Posterior vena cava (tissue), 2 donors: ENCODE measurements at regions not wholly inside any gene's neighbourhood (a gene's known extent, or its start where the extent isn't known, plus 50 kb on each side); places are given as distances from the start of the nearest gene placed in this dataset.
"Not testable (repeated sequence)": the region's sequence is repeated elsewhere in the genome, so short reads cannot be mapped to it uniquely, and the experiment has no call there.

Experiments used
- DNase-seq: peaks from one replicate; pipeline ENCODE4 v3.0.0-alpha.2; 2020; ENCODE audit warnings: low spot score
- intact Hi-C, 2 donors: fragments of 100-400 bp; cut with DNase I; formaldehyde crosslinking; loops; one replicate each; pipeline versions ENCODE4 v1.14.1 to v1.14.2; 2022 to 2023
- donor health status: DM: yes; HTN: yes; CAD: no.
- donor health status: DM: yes; HTN: yes; CAD: no.

DNA sequence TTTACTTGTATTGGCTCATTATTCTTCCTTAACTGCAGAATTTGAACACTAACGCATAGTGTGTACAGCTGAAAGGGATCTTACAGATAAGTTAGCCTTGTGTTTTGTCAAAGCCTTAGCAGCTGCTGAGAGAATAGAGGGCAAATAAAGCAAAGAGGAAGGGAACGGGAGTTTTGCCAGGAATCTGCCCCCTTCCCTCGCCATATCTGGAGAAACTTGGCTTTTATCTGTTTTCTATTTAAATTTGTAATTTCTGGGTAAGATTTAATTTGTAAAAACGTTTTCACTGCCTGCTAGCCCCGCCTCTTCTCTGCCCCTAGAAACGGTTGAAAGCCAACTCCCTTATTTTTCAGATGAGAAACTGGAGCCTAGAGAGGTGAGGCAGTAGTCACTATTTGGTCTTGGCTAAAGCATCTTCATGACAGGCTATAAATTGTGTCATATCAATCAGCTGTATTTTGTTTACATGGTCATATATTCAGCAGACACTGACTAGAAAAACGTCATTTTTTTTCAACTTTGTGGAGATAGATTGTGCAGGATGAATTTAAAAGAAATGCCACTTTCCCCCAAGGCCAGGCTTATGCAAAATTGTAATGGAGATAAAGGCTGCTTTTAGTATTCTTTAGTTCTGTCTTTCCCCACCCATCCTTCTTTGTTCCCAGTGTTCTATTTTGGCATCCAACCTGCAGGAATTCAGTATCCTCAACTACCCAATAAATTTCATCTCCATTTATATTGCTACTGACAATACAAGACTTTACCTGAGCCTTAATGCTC is 319.4 kb downstream of the SH2D1A start:
- intact Hi-C loops: no loop called here
- DNase-seq: no peak

DNA sequence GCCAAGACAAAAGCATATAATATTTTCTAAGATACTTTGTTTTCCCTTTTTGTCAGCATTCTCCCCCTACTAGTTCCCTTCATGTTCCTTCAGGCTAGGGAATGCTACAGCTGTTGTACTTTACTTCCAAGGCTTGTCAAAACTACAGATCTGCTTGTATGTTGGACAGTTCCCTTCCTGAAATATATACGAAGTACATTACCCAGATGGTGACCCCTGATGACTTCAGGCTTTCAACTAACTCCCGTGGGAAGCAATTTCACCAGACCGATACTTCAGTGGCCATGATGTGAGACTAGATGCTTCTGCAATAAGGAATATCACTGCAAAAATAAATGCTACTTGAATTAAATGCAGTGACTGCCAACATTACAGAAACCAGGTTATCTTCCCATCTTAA is 332.8 kb downstream of the SH2D1A start:
- intact Hi-C loops: no loop called here
- no peak for DNase-seq

DNA sequence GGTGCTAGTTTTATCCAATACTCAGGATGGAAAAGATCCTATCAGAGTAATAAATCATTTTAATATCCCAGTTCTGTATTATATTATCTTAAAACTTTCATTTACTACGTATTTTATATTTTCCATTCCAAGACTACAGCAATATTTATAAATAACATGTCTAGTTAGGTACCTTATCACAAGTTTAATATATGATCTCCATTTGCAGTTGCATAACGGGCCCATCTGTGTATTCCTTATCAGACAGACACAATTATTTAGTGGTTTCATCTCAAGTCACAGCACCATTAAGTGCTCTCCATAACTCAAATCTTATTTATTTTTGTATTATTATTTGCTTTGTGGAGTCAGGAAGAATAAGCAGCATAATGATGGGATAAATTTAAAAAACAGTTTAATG is 333.9 kb downstream of the SH2D1A start:
- intact Hi-C loops: no loop called here
- no peak for DNase-seq

DNA sequence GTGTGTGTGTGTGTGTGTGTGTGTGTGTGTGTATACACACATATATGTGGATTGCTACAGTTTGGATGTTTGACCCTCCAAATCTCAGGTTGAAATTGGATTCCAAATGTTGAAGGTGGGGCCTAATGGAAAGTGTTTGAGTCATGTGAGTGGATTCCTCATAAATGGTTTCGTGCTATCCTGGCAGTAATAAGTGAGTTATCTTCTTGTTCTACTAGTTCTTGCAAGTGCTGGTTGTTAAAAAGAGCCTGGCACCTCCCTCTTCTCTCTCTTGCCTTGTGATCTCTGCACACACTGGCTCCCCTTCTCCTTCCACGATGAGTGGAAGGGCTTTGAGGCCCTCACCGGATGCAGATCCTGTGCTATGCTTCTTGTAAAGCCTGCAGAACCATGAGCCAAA is 344.1 kb downstream of the SH2D1A start:
- no peak for DNase-seq

DNA sequence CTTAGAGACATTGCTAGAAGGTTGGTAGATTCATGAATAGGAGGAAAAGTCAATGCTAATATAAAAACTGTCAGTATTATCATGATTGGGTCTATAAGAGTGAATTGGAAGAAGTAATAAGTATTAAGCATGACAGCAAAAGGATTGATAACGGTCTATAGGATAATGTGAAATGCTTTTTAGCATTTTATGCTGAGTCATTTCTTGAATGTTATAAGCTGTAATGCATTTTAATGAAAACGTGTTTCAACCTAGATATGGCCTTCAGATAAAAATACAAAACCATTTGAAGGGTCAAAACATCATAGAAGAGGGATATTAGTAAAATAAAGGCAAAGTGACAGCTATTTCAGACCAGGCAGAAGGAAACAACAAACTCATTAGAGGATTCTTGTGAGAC is 353.5 kb downstream of the SH2D1A start:
- DNase-seq: no peak
- intact Hi-C loops: no loop called here

More for the DNA sequence above, 344.1 kb downstream of the SH2D1A start:
- intact Hi-C loops: no loop called here

DNA sequence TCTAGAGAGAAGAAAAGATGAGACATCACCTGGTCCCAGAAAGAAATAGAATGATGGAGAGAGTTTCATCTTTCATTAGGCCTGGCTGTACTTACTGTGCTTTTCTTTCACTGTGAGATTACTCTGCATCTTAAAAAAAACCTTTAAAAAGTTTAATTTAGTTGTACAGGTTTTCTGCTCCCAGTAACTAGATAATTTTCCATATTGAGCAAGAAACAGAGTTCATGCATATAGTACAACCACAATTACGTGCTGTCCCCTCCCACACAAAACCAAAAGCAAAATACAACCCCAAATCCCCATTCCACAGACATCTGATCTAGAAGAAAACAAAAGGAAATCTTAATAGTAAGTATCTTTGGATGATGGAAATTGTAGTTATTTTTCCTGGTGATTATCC is 371.2 kb downstream of the SH2D1A start:
- intact Hi-C loops: no loop called here
- DNase-seq: no peak

DNA sequence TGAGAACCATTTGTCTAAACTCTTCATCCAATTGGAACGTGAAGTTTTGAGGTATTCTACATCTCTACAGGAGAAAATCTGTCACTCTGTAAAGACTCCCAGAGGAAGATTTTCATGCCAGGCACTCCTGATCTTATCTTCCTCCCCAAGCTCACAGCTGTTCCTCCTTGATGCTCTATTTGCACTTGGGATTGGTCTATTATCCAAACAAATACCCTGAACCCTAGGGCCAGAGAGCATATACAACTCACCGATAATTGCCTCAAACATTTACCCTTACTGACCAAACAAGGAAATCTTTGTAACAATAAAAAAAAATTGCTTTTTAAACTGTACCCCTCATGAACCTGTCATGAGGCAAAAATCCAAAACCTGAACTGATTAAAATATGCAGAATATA is 372.7 kb downstream of the SH2D1A start:
- DNase-seq: no peak
- intact Hi-C loops: no loop called here

DNA sequence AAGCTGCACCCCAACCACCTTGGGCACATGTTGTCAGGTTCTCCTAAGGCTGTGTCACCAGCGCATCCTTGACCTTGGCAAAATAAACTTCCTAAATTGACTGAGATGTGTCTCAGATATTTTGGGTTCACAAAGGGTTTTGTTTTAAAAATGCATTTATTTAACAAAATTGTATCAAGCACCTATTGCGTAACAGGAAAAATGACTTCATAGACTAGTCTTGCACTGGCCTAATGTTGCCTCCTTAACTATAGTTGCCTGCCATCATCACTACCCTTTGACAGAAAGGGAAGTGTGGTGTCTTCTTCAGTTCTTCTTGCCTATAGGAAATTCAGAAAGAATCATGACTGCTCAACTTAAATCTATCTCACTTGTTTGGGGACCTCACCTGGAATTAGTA is 374.2 kb downstream of the SH2D1A start:
- intact Hi-C loops: loop anchor here in 1 of 2 donors (5.0 kb wide), 1 partner anchor 1167 kb away; no protein-coding TSS in a partner anchor
- no peak for DNase-seq

DNA sequence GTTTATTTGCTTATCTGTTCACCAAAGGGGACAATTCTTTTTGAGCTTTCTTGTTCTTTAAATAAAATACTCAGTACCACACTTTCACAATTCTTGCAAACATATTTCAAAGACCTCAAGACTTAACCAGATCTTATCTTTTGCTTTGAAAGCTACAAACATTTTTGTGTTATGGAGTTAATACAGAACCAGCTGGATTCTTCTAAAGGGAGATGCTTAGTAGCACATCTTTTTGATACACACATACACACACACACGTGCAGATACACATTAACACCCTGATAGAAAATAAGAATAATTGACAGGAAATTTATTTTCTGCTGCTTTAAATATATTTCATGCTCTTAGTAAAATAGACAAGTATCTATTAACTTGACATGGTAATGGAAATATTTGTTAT is 379.1 kb downstream of the SH2D1A start:
- intact Hi-C loops: no loop called here
- DNase-seq: no peak

DNA sequence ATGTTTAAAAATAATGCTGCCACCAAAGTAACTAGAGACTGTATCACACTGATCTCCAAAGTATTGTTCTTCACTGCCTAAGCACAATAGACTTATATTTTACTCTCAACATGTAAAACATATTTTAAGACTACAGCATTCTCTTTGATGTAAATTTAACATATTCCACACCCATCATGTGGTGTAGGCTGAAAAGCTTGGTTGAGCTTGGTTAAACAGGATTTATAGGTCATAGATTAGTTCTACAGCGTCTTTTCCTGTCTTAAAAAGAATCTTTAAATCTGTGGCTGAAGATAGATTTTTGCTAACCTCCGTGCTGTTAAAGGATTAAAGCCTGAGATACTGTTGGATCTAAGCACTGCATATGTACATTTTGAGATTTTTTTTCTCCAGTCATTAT is 379.9 kb downstream of the SH2D1A start:
- DNase-seq: no peak
- intact Hi-C loops: no loop called here

DNA sequence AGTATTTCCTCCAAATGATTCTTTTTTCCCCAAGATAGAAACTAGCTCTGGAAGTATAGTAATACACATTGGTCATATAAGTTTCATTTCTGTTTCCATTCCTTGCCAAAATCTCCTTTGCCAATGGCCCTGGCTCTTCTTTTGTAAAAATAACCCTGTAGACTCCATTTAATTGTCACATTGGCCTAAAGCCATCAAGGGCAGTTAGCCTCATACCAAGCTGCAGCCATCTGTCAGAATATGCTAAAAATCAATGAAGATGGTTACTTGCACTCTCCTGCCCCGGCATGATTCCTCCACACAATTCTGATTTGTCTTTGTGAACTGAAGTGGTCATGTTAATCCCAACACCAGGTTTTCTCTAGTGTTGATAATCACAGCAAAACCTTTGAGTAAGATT is 380.5 kb downstream of the SH2D1A start:
- intact Hi-C loops: no loop called here
- no peak for DNase-seq

DNA sequence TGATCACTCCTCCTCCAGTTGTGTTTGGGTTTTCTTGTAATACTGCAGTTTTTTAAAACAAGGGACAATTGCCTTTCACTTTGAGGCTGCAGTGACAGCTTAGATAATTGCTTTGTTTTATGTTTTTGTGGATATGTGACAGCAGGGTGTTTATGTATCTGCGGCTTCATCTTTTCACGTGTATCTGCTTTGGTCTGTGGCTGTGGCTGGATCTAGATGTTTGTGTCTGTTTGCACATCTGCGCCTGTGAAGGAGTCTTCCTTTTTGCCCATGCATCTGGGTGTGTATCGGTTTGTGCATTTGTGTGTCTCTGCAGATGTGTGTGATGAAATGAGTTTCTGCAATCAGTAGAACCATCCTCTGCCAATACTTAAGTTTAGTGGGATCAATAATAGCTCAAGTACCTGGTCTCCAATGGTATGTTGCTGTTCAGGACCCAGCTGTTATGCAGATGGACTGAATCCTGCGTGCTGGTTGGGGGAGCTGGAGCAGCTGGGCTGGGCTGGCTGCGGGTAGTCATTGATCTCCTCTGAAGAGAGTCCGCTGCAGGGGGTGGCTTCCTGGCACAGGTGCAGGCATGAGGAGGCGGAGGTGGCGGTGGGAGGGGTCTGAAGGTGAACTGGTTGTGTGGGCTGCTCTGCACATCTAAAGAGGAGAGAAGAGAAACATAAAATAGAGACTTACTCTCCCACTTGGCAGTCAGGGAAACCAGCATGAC is 390.3 kb downstream of the SH2D1A start:
- intact Hi-C loops: no loop called here
- DNase-seq: no peak

DNA sequence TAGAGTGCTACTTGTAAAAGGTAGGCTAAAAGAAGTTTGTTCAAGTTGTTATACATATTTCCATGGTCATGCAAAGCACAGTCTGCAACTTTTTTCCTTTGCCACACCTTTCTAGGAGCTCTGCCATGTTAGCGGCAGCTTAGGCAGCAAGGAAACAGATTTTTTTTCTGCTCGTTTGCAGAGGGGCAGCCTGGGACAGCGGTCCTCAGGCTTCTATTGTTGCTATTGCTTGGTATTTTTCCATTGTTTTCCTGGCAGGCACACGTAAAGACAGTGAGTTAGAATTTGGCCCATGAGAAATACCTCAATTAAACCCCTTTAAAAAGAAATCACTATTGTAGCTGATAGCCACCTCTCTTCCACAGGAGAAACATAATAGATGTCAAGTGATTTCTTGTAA is 391.4 kb downstream of the SH2D1A start:
- no peak for DNase-seq
- intact Hi-C loops: no loop called here

DNA sequence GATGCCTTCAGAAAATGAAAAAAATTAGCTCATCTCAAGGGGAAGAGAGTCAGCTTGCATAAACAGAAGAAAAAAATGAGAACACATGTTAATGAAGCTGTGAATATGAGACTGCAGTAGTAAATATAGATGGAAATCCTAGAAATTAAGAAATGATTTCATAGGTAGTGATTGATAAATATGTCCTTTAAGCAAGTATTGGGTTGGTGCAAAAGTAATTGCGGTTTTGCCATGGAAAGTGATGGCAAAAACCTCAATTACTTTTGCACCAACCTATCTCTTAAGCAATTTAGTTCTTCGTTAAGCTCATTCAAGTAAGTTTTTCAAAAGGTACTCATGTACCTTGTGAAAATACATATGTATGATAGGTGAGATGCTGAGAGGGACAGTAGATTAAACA is 400.9 kb downstream of the SH2D1A start:
- no peak for DNase-seq
- intact Hi-C loops: no loop called here

DNA sequence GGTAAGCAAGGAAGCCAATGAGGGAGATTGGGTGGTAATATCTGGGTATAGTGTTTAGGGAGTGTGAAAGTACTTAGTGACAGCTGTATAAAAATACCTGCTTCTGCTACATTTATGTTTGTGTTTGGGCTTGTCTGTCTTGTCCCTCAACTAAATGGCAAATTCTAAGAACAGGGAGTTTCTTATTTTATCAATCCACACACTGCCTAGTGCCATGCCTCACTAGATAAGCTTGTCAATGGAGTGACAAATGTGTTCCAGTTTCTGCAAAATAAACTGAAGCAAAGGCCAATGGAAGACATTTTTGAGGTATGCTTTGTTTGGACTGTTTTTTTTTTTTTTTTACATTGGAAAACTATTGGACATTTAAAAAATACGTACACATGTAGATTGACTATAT is 418.0 kb downstream of the SH2D1A start:
- DNase-seq: no peak
- intact Hi-C loops: no loop called here

DNA sequence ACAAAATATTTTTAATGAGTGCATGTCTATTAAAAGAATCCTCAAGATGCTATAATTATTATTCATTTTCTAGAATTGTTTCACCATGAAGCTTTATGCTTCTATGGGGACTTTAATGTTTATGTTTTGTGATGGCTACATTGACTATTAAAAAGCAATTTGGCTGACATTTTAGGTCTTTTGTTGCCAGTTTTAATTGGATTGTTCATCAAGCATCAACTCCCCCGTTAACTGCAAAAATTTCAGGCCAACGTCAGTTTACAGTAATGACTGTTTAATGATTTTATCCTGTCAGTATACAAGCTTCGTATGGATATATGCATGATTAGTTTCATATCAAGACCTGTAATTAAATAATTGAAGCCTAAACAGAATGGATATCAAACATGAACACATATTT is 422.8 kb downstream of the SH2D1A start:
- no peak for DNase-seq
- intact Hi-C loops: no loop called here

DNA sequence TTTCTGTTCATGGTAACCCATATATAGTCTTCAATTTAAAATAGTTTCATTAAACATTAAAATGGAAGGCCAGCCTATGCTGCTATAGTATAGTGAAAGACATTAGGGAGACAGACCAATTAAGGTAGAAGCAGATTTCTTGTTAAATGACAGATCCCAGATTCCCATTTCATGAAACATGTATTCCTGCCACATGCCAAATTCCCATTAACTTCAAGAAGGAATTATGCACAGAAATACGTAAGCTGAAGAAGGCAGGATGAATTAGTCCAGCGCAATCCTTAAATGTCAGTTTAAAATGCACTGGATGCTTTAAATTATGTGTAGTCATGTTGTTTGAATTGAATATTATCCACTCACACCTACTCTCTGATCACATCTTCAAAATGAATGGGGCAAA is 424.9 kb downstream of the SH2D1A start:
- intact Hi-C loops: no loop called here
- no peak for DNase-seq

DNA sequence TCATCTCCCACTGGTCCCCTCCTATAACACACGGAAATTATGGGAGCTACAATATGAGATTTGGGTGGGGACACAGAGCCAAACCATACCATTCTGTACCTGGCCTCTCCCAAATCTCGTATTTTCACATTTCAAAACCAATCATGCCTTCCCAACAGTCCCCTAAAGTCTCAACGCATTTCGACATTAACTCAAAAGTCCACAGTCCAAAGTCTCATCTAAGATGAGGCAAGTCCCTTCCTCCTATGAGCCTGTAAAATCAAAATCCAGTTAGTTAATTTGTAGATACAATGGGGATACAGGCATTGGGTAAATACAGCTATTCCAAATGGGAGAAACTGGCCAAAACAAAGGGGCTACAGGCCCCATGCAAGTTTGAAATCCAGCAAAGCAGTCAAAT is 441.9 kb downstream of the SH2D1A start:
- DNase-seq, intact Hi-C loops: not testable (repeated sequence)

DNA sequence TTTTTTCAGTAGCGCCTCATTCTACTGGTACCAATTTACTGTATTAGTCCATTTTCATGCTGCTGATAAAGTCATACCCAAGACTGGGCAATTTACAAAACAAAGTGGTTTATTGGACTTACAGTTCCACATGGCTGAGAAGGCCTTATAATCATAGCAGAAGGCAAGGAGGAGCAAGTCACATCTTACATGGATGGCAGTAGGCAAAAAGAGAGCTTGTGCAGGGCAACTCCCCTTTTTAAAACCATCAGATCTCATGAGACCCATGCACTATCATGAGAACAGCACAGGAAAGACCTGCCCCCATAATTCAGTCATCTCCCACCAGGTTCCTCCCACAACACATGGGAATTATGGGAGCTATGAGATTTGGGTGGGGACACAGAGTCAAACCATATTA is 443.5 kb downstream of the SH2D1A start:
- DNase-seq, intact Hi-C loops: not testable (repeated sequence)

DNA sequence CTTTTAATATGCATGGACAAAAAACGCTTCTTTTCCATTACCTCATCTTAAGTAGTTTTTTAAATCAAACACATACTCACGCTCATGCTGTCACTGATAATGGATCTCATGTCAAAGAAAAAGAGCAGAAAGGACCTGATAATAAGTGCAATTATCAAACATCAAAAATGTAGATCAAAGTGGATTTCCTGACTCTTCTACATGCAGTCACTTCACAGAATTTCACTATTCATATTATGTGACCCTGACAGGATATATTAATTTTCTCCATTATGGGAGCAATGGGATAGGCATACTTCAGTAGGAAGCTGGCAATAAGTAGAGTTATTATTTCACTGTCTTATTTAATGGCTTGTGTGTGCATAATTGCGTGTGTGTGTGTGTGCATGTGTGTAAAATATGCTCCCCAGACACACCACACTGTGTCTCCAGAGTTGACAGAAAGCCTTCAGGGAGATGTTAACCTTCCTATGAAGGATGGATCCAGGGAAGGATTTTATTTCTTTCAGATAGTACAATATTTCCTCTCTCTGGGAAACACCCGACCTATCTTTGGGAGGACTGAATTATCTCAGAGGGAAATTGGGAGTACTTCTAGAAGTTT is 445.2 kb downstream of the SH2D1A start:
- intact Hi-C loops: no loop called here
- DNase-seq: no peak

DNA sequence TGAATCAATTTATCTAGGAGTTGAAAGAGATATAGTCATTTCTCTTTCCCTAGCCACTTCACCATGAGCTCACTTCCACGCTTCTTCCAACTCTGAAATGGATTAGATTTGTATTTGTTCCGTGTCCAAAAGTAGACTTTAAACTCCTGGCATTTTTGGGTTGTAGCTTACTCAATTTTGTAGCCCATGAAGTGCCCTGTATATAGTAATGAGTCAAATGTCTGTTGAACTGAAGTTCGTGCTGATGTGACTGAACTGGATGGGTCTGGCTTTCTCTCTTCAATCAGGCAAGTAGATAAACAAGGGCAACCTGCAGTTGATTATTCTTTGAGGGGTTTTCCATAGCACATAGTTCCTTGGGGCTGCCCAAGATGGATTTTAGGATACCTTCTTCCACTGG is 450.6 kb downstream of the SH2D1A start:
- no peak for DNase-seq
- intact Hi-C loops: no loop called here
